SU-DHL-6 (cell line): ENCODE measurements at regions not wholly inside any gene's neighbourhood (a gene's known extent, or its start where the extent isn't known, plus 50 kb on each side); places are given as distances from the start of the nearest gene placed in this dataset.

Source experiments
- H2AFZ ChIP-seq: fragments of 200-600 bp; sonication (generic); 2 replicates; pipeline ENCODE4 v1.6.1; 2014; ENCODE audit warnings: low read depth, mild to moderate bottlenecking, moderate library complexity, mixed read lengths, antibody characterized with exemption, low read length; ENCODE audit not compliant: severe bottlenecking
- H3F3A ChIP-seq: fragments of 200-600 bp; shearing (Covaris generic); 2 replicates; pipeline ENCODE4 v1.6.0; 2016; ENCODE audit warnings: antibody characterized with exemption, mild to moderate bottlenecking; ENCODE audit not compliant: insufficient read depth
- H3K27ac ChIP-seq: fragments of 200-600 bp; sonication (generic); 2 replicates; pipeline ENCODE4 v1.5.1; 2016; ENCODE audit warnings: low read depth, mild to moderate bottlenecking, low read length, moderate library complexity, mixed read lengths
- H3K27me3 ChIP-seq: fragments of 200-600 bp; sonication (generic), shearing (Covaris generic); 2 replicates; pipeline ENCODE4 v1.6.0; 2014; ENCODE audit warnings: mild to moderate bottlenecking, low read length
- H3K36me3 ChIP-seq: fragments of 200-600 bp; sonication (generic); 2 replicates; pipeline ENCODE4 v1.6.1; 2014; ENCODE audit warnings: mild to moderate bottlenecking, low read length, mixed read lengths
- H3K4me2 ChIP-seq: fragments of 300-600, 200-600 bp; shearing (Covaris generic), sonication (generic); 2 replicates; pipeline ENCODE4 v1.6.0; 2014; ENCODE audit warnings: low read length, low read depth, mild to moderate bottlenecking; ENCODE audit not compliant: poor library complexity, severe bottlenecking
- H3K4me3 ChIP-seq: fragments of 200-600 bp; sonication (generic); 2 replicates; pipeline ENCODE4 v1.5.1; 2014; ENCODE audit warnings: antibody characterized with exemption, low read length, mild to moderate bottlenecking, mixed read lengths; ENCODE audit not compliant: insufficient read depth, poor library complexity, severe bottlenecking
- H3K79me2 ChIP-seq: fragments of 200-600 bp; sonication (generic); 2 replicates; pipeline ENCODE4 v1.6.1; 2014; ENCODE audit warnings: mild to moderate bottlenecking, low read length, moderate library complexity; ENCODE audit not compliant: insufficient read depth
- H3K9ac ChIP-seq: fragments of 200-600 bp; sonication (generic); 2 replicates; pipeline ENCODE4 v1.7.0; 2014; ENCODE audit warnings: mild to moderate bottlenecking, low read length
- H3K9me2 ChIP-seq: fragments of 200-600 bp; sonication (generic); replicated peaks from 2 replicates; pipeline ENCODE4 v1.6.1; 2014; ENCODE audit warnings: low read length; ENCODE audit not compliant: insufficient read depth
- H3K9me3 ChIP-seq: fragments of 200-600 bp; sonication (generic); 2 replicates; pipeline ENCODE4 v1.6.1; 2014; ENCODE audit warnings: low read length, mixed read lengths; ENCODE audit not compliant: insufficient read depth
- H4K20me1 ChIP-seq: fragments of 200-600 bp; sonication (generic); 2 replicates; pipeline ENCODE4 v1.6.1; 2014; ENCODE audit warnings: low read depth, mild to moderate bottlenecking, antibody characterized with exemption, low read length, moderate library complexity, mixed read lengths
- CTCF ChIP-seq: fragments of 200-600 bp; sonication (generic); IDR thresholded peaks from one replicate; pipeline ENCODE4 v1.5.1; 2017; ENCODE audit warnings: antibody characterized with exemption, mild to moderate bottlenecking, low read length, moderate library complexity; ENCODE audit not compliant: insufficient read depth, poor library complexity, severe bottlenecking
- EZH2phosphoT487 ChIP-seq: fragments of 200-600 bp; sonication (generic), shearing (Covaris generic); conservative IDR thresholded peaks from 2 replicates; pipeline ENCODE4 v1.6.1; 2018; ENCODE audit warnings: mild to moderate bottlenecking, antibody characterized with exemption, low read length, moderate library complexity, mixed read lengths

- TF ChIP-seq CTCF (no peak), EZH2phosphoT487 (no peak)
- no peak overlapping the region for H3K27ac ChIP-seq
Measured at GRCh38 chr10:123289432-123289831, 135.2 kb downstream of the BUB3 start.

GRCh38 chr10:123294109-123294508 lies 139.9 kb downstream of the BUB3 start:
- Histone ChIP-seq H2AFZ (no peak overlapping the region), H3K27ac (no peak overlapping the region), H3K36me3 (no peaks in the 10 kb centered on the region), H3F3A (no peaks in the 10 kb centered on the region), H3K79me2 (no peaks in the 10 kb centered on the region), H3K4me2 (no peak overlapping the region), H3K27me3 (no peaks in the 10 kb centered on the region), H4K20me1 (no peaks in the 10 kb centered on the region), H3K4me3 (no peak overlapping the region), H3K9me2 (no peaks in the 10 kb centered on the region), H3K9me3 (no peaks in the 10 kb centered on the region), H3K9ac (no peak overlapping the region)
- no peak for TF ChIP-seq CTCF
- TF ChIP-seq EZH2phosphoT487: no peak

More at GRCh38 chr10:123289432-123289831, 135.2 kb downstream of the BUB3 start:
- H3K36me3 ChIP-seq: no peaks in the 10 kb centered on the region
- H4K20me1 ChIP-seq: no peaks in the 10 kb centered on the region
- no peak overlapping the region for H3K4me3 ChIP-seq
- no peak overlapping the region for H3K9ac ChIP-seq
- H2AFZ ChIP-seq: no peak overlapping the region
- no peaks in the 10 kb centered on the region for H3K9me3 ChIP-seq
- no peaks in the 10 kb centered on the region for H3K9me2 ChIP-seq
- H3K27me3 ChIP-seq: no peaks in the 10 kb centered on the region
- H3K4me2 ChIP-seq: no peak overlapping the region
- no peaks in the 10 kb centered on the region for H3F3A ChIP-seq
- H3K79me2 ChIP-seq: no peaks in the 10 kb centered on the region

- Histone ChIP-seq H3K9ac (no peak overlapping the region), H3K27ac (no peak overlapping the region), H4K20me1 (no peaks in the 10 kb centered on the region), H3K79me2 (no peaks in the 10 kb centered on the region), H3F3A (no peaks in the 10 kb centered on the region), H3K4me3 (no peak overlapping the region), H3K4me2 (no peak overlapping the region), H3K27me3 (no peaks in the 10 kb centered on the region), H3K36me3 (no peaks in the 10 kb centered on the region), H3K9me3 (no peaks in the 10 kb centered on the region), H3K9me2 (no peaks in the 10 kb centered on the region), H2AFZ (no peak overlapping the region)
- TF ChIP-seq EZH2phosphoT487 (no peak), CTCF (no peak)
Measured at GRCh38 chr10:123294886-123295285, 140.7 kb downstream of the BUB3 start.
